ENCODE measurements at regions not wholly inside any gene's neighbourhood (a gene's known extent, or its start where the extent isn't known, plus 50 kb on each side); places are given as distances from the start of the nearest gene placed in this dataset.
"Not testable (repeated sequence)": the region's sequence is repeated elsewhere in the genome, so short reads cannot be mapped to it uniquely, and the experiment has no call there.

DNA sequence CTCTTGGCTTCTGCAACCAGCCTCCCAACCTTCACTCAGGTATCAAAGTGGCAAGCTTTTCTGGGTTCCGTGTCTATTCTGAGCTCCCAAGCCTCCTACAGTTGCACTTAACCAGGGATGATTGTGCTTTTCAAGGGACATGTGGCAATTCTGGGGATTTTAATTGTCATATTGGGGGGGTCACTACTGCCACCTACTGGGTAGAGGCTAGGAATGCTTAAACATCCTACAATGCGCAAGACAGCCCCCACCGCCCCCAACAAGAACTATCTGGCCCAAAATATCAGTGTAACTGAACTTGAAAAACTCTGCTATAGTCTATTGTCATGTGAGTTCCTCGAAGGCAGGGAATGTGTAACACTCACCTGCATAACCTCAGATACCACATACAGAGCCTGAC, 201.5 kb downstream of the NPIPA8 start:
- not testable (repeated sequence) for TF ChIP-seq EP300 (IDR thresholded peaks at IDR 0.05)
- TF ChIP-seq, protein P1, sequence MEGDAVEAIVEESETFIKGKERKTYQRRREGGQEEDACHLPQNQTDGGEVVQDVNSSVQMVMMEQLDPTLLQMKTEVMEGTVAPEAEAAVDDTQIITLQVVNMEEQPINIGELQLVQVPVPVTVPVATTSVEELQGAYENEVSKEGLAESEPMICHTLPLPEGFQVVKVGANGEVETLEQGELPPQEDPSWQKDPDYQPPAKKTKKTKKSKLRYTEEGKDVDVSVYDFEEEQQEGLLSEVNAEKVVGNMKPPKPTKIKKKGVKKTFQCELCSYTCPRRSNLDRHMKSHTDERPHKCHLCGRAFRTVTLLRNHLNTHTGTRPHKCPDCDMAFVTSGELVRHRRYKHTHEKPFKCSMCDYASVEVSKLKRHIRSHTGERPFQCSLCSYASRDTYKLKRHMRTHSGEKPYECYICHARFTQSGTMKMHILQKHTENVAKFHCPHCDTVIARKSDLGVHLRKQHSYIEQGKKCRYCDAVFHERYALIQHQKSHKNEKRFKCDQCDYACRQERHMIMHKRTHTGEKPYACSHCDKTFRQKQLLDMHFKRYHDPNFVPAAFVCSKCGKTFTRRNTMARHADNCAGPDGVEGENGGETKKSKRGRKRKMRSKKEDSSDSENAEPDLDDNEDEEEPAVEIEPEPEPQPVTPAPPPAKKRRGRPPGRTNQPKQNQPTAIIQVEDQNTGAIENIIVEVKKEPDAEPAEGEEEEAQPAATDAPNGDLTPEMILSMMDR (IDR thresholded peaks at IDR 0.05) = not testable (repeated sequence)

Data from ovary (tissue), 3 donors.